Fibroblast of lung (primary cell): ENCODE measurements at regions not wholly inside any gene's neighbourhood (a gene's known extent, or its start where the extent isn't known, plus 50 kb on each side); places are given as distances from the start of the nearest gene placed in this dataset.

Source experiments
- EZH2 ChIP-seq: IDR thresholded peaks from 2 replicates; pipeline ENCODE4 v1.5.1; 2012; ENCODE audit warnings: low read length, control low read depth, mild to moderate bottlenecking; ENCODE audit errors: missing control alignments
- TF ChIP-seq, protein P1 (sequence below), 2 donors: IDR thresholded peaks in 1 of 2; conservative IDR thresholded peaks in 1 of 2; 1 replicate in 1 of 2; 2 replicates in 1 of 2; pipeline ENCODE4 v1.5.1; 2011 to 2012; ENCODE audit warnings: low read length in 2 of 2, control low read depth in 1 of 2, inconsistent platforms in 1 of 2, low read depth in 1 of 2, mild to moderate bottlenecking in 1 of 2

DNA sequence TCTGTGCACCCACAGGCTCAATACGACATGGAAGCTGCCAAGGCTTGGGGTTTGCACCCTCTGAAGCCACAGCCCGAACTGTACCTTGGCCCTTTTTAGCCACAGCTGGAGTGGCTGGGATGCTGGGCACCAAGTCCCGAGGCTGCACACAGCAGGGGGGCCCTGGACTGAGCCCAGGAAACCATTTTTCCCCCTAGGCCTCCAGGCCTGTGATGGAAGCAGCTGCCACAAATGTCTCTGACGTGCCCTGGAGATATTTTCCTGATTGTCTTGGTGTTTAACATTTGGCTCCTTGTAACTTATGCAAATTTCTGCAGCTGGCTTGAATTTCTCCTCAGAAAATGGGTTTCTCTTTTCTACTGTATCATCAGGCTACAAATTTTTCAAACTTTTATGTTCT, 82.3 kb upstream of the LPAR1 start:
- TF ChIP-seq, protein P1, sequence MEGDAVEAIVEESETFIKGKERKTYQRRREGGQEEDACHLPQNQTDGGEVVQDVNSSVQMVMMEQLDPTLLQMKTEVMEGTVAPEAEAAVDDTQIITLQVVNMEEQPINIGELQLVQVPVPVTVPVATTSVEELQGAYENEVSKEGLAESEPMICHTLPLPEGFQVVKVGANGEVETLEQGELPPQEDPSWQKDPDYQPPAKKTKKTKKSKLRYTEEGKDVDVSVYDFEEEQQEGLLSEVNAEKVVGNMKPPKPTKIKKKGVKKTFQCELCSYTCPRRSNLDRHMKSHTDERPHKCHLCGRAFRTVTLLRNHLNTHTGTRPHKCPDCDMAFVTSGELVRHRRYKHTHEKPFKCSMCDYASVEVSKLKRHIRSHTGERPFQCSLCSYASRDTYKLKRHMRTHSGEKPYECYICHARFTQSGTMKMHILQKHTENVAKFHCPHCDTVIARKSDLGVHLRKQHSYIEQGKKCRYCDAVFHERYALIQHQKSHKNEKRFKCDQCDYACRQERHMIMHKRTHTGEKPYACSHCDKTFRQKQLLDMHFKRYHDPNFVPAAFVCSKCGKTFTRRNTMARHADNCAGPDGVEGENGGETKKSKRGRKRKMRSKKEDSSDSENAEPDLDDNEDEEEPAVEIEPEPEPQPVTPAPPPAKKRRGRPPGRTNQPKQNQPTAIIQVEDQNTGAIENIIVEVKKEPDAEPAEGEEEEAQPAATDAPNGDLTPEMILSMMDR (conservative IDR thresholded peaks at IDR 0.05 in 1 of 2, IDR thresholded peaks at IDR 0.05 in 1 of 2; ENCODE audit: low read depth in 1 of 2, low read length in 2 of 2): no peak
- no peak for TF ChIP-seq EZH2
